ENCODE measurements at regions not wholly inside any gene's neighbourhood (a gene's known extent, or its start where the extent isn't known, plus 50 kb on each side); places are given as distances from the start of the nearest gene placed in this dataset.

GRCh38 chr1:5742801-5743200 is 249.4 kb downstream of the NPHP4 start:
- H3K27me3 ChIP-seq (replicated peaks in 1 of 2; ENCODE audit: control insufficient read depth in 2 of 2, extremely low read depth in 1 of 2, insufficient read depth in 2 of 2, low read length in 1 of 2), result peaks cover 0 to 67% of the 10 kb centered on the region in 2 experiments
- CTCF ChIA-PET, result no interaction called here
- no peak for ATAC-seq (replicated peaks in 1 of 4)
- H3K36me3 Mint-ChIP-seq, result no peaks in the 10 kb centered on the region
- no peak overlapping the region for H3K27ac ChIP-seq (ENCODE audit: low read length)
- H3K4me3 Mint-ChIP-seq, result no peak overlapping the region
- H3K27me3 Mint-ChIP-seq, result peaks cover 15 to 29% of the 10 kb centered on the region in 2 donors
- WGBS (ENCODE audit: insufficient coverage), result 87% methylated on average over 14 of the region's 14 CpGs
- no peaks in the 10 kb centered on the region for H3K9me3 ChIP-seq
- H3K27ac Mint-ChIP-seq, result no peak overlapping the region
- H3K4me1 Mint-ChIP-seq, result peaks cover 0 to 14% (median 13%) of the 10 kb centered on the region in 3 donors
- no peak for DNase-seq
- no peak overlapping the region for H3K4me3 ChIP-seq (ENCODE audit: control insufficient read depth in 1 of 2, extremely low read depth in 1 of 2, low read length in 1 of 2)
- H3K9me3 Mint-ChIP-seq, result no peaks in the 10 kb centered on the region
- POLR2A ChIA-PET, result no interaction called here
- H3K4me1 ChIP-seq (ENCODE audit: control insufficient read depth in 1 of 2, extremely low read depth in 1 of 2, insufficient read depth in 2 of 2, low read length in 2 of 2), result peaks cover 0 to 20% of the 10 kb centered on the region in 2 experiments
- H3K36me3 ChIP-seq (ENCODE audit: control insufficient read depth in 2 of 2, extremely low read depth in 1 of 2, insufficient read depth in 1 of 2, low read length in 1 of 2), result no peaks in the 10 kb centered on the region

- Mint-ChIP-seq H3K27me3 (peaks cover 15 to 27% of the 10 kb centered on the region in 2 donors), H3K9me3 (no peaks in the 10 kb centered on the region), H3K4me1 (peaks cover 0 to 14% (median 13%) of the 10 kb centered on the region in 3 donors), H3K4me3 (no peak overlapping the region), H3K36me3 (no peaks in the 10 kb centered on the region), H3K27ac (no peak overlapping the region)
- Histone ChIP-seq H3K36me3 (ENCODE audit: control insufficient read depth in 2 of 2, extremely low read depth in 1 of 2, insufficient read depth in 1 of 2, low read length in 1 of 2) (no peaks in the 10 kb centered on the region), H3K27ac (ENCODE audit: low read length) (no peak overlapping the region), H3K4me3 (ENCODE audit: control insufficient read depth in 1 of 2, extremely low read depth in 1 of 2, low read length in 1 of 2) (no peak overlapping the region), H3K9me3 (no peaks in the 10 kb centered on the region), H3K27me3 (replicated peaks in 1 of 2; ENCODE audit: control insufficient read depth in 2 of 2, extremely low read depth in 1 of 2, insufficient read depth in 2 of 2, low read length in 1 of 2) (peaks cover 0 to 62% of the 10 kb centered on the region in 2 experiments), H3K4me1 (ENCODE audit: control insufficient read depth in 1 of 2, extremely low read depth in 1 of 2, insufficient read depth in 2 of 2, low read length in 2 of 2) (peaks cover 0 to 20% of the 10 kb centered on the region in 2 experiments)
- 46% methylated on average over 6 of the region's 9 CpGs for WGBS (ENCODE audit: insufficient coverage)
- DNase-seq (no peak), ATAC-seq (replicated peaks in 1 of 4) (no peak)
- CTCF ChIA-PET, result no interaction called here
- POLR2A ChIA-PET, result no interaction called here
These were observed 250.2 kb downstream of the NPHP4 start for GRCh38 chr1:5742032-5742431.

- H3K4me3 Mint-ChIP-seq, result no peak overlapping the region
- 35% methylated on average over 11 of the region's 21 CpGs for WGBS (ENCODE audit: insufficient coverage)
- no peaks in the 10 kb centered on the region for H3K36me3 Mint-ChIP-seq
- peaks cover 19 to 23% of the 10 kb centered on the region in 2 donors for H3K27me3 Mint-ChIP-seq
- POLR2A ChIA-PET, result no interaction called here
- H3K27ac Mint-ChIP-seq, result no peak overlapping the region
- ATAC-seq (replicated peaks in 1 of 4), result no peak
- Histone ChIP-seq H3K4me1 (ENCODE audit: control insufficient read depth in 1 of 2, extremely low read depth in 1 of 2, insufficient read depth in 2 of 2, low read length in 2 of 2) (peaks cover 0 to 20% of the 10 kb centered on the region in 2 experiments), H3K9me3 (no peaks in the 10 kb centered on the region), H3K36me3 (ENCODE audit: control insufficient read depth in 2 of 2, extremely low read depth in 1 of 2, insufficient read depth in 1 of 2, low read length in 1 of 2) (no peaks in the 10 kb centered on the region), H3K27ac (ENCODE audit: low read length) (no peak overlapping the region), H3K4me3 (ENCODE audit: control insufficient read depth in 1 of 2, extremely low read depth in 1 of 2, low read length in 1 of 2) (no peak overlapping the region), H3K27me3 (replicated peaks in 1 of 2; ENCODE audit: control insufficient read depth in 2 of 2, extremely low read depth in 1 of 2, insufficient read depth in 2 of 2, low read length in 1 of 2) (peaks cover 0 to 56% of the 10 kb centered on the region in 2 experiments)
- H3K9me3 Mint-ChIP-seq, result peaks cover 0 to 4% (median 3%) of the 10 kb centered on the region in 3 donors
- no peak for DNase-seq
- peaks cover 0 to 14% (median 13%) of the 10 kb centered on the region in 3 donors for H3K4me1 Mint-ChIP-seq
- CTCF ChIA-PET, result interaction anchor here in 1 of 2 donors (0.7 to 1.0 kb wide), 2 partner anchors 10 to 101 kb away, joined by 3 to 4 read pairs; no protein-coding TSS in a partner anchor
These were observed 251.1 kb downstream of the NPHP4 start for GRCh38 chr1:5740865-5741860.

- H3K27ac ChIP-seq (ENCODE audit: low read length), result no peak overlapping the region
- no peaks in the 10 kb centered on the region for H3K36me3 Mint-ChIP-seq
- 89% methylated on average over 4 of the region's 7 CpGs for WGBS (ENCODE audit: insufficient coverage)
- H3K4me1 ChIP-seq (ENCODE audit: control insufficient read depth in 1 of 2, extremely low read depth in 1 of 2, insufficient read depth in 2 of 2, low read length in 2 of 2), result peaks cover 0 to 12% of the 10 kb centered on the region in 2 experiments
- H3K4me1 Mint-ChIP-seq, result peaks cover 0 to 13% (median 12%) of the 10 kb centered on the region in 3 donors
- peaks cover 0 to 4% (median 3%) of the 10 kb centered on the region in 3 donors for H3K9me3 Mint-ChIP-seq
- POLR2A ChIA-PET, result no interaction called here
- DNase-seq (no peak), ATAC-seq (replicated peaks in 1 of 4) (no peak)
- CTCF ChIA-PET, result interaction anchor here in 1 of 2 donors (0.7 to 1.0 kb wide), 2 partner anchors 9 to 101 kb away, joined by 3 to 4 read pairs; no protein-coding TSS in a partner anchor
- H3K4me3 ChIP-seq (ENCODE audit: control insufficient read depth in 1 of 2, extremely low read depth in 1 of 2, low read length in 1 of 2), result no peak overlapping the region
- peaks cover 21 to 23% of the 10 kb centered on the region in 2 donors for H3K27me3 Mint-ChIP-seq
- H3K27ac Mint-ChIP-seq, result no peak overlapping the region
- no peaks in the 10 kb centered on the region for H3K9me3 ChIP-seq
- peaks cover 0 to 48% of the 10 kb centered on the region in 2 experiments for H3K27me3 ChIP-seq (replicated peaks in 1 of 2; ENCODE audit: control insufficient read depth in 2 of 2, extremely low read depth in 1 of 2, insufficient read depth in 2 of 2, low read length in 1 of 2)
- H3K36me3 ChIP-seq (ENCODE audit: control insufficient read depth in 2 of 2, extremely low read depth in 1 of 2, insufficient read depth in 1 of 2, low read length in 1 of 2), result no peaks in the 10 kb centered on the region
- no peak overlapping the region for H3K4me3 Mint-ChIP-seq
These were observed 251.8 kb downstream of the NPHP4 start for GRCh38 chr1:5740450-5740849.

- DNase-seq (no peak), ATAC-seq (replicated peaks in 1 of 4) (no peak)
- no peak overlapping the region for H3K27ac Mint-ChIP-seq
- H3K36me3 ChIP-seq (ENCODE audit: control insufficient read depth in 2 of 2, extremely low read depth in 1 of 2, insufficient read depth in 1 of 2, low read length in 1 of 2), result no peaks in the 10 kb centered on the region
- H3K4me1 ChIP-seq (ENCODE audit: control insufficient read depth in 1 of 2, extremely low read depth in 1 of 2, insufficient read depth in 2 of 2, low read length in 2 of 2), result peaks cover 0 to 12% of the 10 kb centered on the region in 2 experiments
- POLR2A ChIA-PET, result no interaction called here
- H3K4me3 Mint-ChIP-seq, result no peak overlapping the region
- H3K9me3 Mint-ChIP-seq, result peaks cover 0 to 4% (median 3%) of the 10 kb centered on the region in 3 donors
- peaks cover 0 to 13% (median 12%) of the 10 kb centered on the region in 3 donors for H3K4me1 Mint-ChIP-seq
- no peak overlapping the region for H3K27ac ChIP-seq (ENCODE audit: low read length)
- no peak overlapping the region for H3K4me3 ChIP-seq (ENCODE audit: control insufficient read depth in 1 of 2, extremely low read depth in 1 of 2, low read length in 1 of 2)
- H3K36me3 Mint-ChIP-seq, result no peaks in the 10 kb centered on the region
- CTCF ChIA-PET, result no interaction called here
- H3K27me3 ChIP-seq (replicated peaks in 1 of 2; ENCODE audit: control insufficient read depth in 2 of 2, extremely low read depth in 1 of 2, insufficient read depth in 2 of 2, low read length in 1 of 2), result peaks cover 0 to 47% of the 10 kb centered on the region in 2 experiments
- peaks cover 15 to 20% of the 10 kb centered on the region in 2 donors for H3K27me3 Mint-ChIP-seq
- no peaks in the 10 kb centered on the region for H3K9me3 ChIP-seq
- 48% methylated on average over 4 of the region's 6 CpGs for WGBS (ENCODE audit: insufficient coverage)
These were observed 252.6 kb downstream of the NPHP4 start for GRCh38 chr1:5739561-5740078.

- Mint-ChIP-seq H3K9me3 (peaks cover 0 to 4% (median 3%) of the 10 kb centered on the region in 3 donors), H3K4me1 (peaks cover 0 to 13% (median 12%) of the 10 kb centered on the region in 3 donors), H3K36me3 (no peaks in the 10 kb centered on the region), H3K27ac (no peak overlapping the region), H3K4me3 (no peak overlapping the region), H3K27me3 (peaks cover 14 to 19% of the 10 kb centered on the region in 2 donors)
- Histone ChIP-seq H3K27me3 (replicated peaks in 1 of 2; ENCODE audit: control insufficient read depth in 2 of 2, extremely low read depth in 1 of 2, insufficient read depth in 2 of 2, low read length in 1 of 2) (peaks cover 0 to 51% of the 10 kb centered on the region in 2 experiments), H3K4me3 (ENCODE audit: control insufficient read depth in 1 of 2, extremely low read depth in 1 of 2, low read length in 1 of 2) (no peak overlapping the region), H3K27ac (ENCODE audit: low read length) (no peak overlapping the region), H3K9me3 (no peaks in the 10 kb centered on the region), H3K4me1 (ENCODE audit: control insufficient read depth in 1 of 2, extremely low read depth in 1 of 2, insufficient read depth in 2 of 2, low read length in 2 of 2) (peaks cover 0 to 12% of the 10 kb centered on the region in 2 experiments), H3K36me3 (ENCODE audit: control insufficient read depth in 2 of 2, extremely low read depth in 1 of 2, insufficient read depth in 1 of 2, low read length in 1 of 2) (no peaks in the 10 kb centered on the region)
- DNase-seq (no peak), ATAC-seq (replicated peaks in 1 of 4) (no peak)
- WGBS (ENCODE audit: insufficient coverage), result 83% methylated on average over 3 of the region's 8 CpGs
- POLR2A ChIA-PET, result no interaction called here
- CTCF ChIA-PET, result no interaction called here
These were observed 253.2 kb downstream of the NPHP4 start for GRCh38 chr1:5738911-5739462.
